K562 (cell line): ENCODE measurements at regions not wholly inside any gene's neighbourhood (a gene's known extent, or its start where the extent isn't known, plus 50 kb on each side); places are given as distances from the start of the nearest gene placed in this dataset.

Source experiments
- ATAC-seq: fragments of 200-7000 bp; cut with Tn5 transposase; 3 replicates; pipeline ENCODE4 v1.9.1; 2020; ENCODE audit warnings: moderate library complexity
- BruUV-seq: library from RNA; stranded (reverse); fragments of 400-500 nt; replicated peaks from 2 replicates; lab custom pipeline; 2021; lab: Mats Ljungman, UMichigan
- CTCF ChIA-PET: fragments of 300-600 bp; formaldehyde crosslinking; extraction: SDS; loops from one replicate; lab custom pipeline; 2021; ENCODE audit warnings: low intra/inter-chr PET ratio; lab: Yijun Ruan, JAX
- POLR2A ChIA-PET: fragments of 300-600, 350-650 bp; sonication (Branson Sonifier 250); formaldehyde crosslinking; extraction: SDS; loops from one replicate; lab custom pipeline; 2021; ENCODE audit warnings: antibody characterized with exemption, inconsistent platforms; lab: Yijun Ruan, JAX
- DNase-seq, 4 experiments: peaks; one replicate each; pipeline versions ENCODE4 v3.0.0 to v3.0.0-alpha.2; 2011 to 2018; ENCODE audit warnings: low spot score in 3 of 4, mixed read lengths in 3 of 4; ENCODE audit errors: extremely low read depth in 1 of 4
- FAIRE-seq: peaks from 2 replicates; lab custom pipeline; 2011; peaks lifted over from hg19 to GRCh38; lab: Jason Lieb, UNC
- H2AFZ ChIP-seq: 2 replicates; pipeline ENCODE4 v1.6.0; 2011; ENCODE audit warnings: low read depth, low read length, control low read depth, inconsistent platforms
- H3K27ac ChIP-seq: fragments of 200-600 bp; 3 replicates; pipeline ENCODE4 v1.8.0; 2011; ENCODE audit warnings: low read depth, mild to moderate bottlenecking, control low read depth, inconsistent platforms, low read length, moderate library complexity, mixed read lengths; ENCODE audit errors: extremely low read depth
- H3K27me3 ChIP-seq, 2 experiments: fragments of 300-600 bp in 1 of 2; 2 replicates in 1 of 2; 3 replicates in 1 of 2; pipeline versions ENCODE4 v1.6.0 to v1.8.0; 2011; ENCODE audit warnings: inconsistent platforms in 2 of 2, low read length in 2 of 2, mild to moderate bottlenecking in 1 of 2, mixed read lengths in 1 of 2, moderate library complexity in 1 of 2; ENCODE audit not compliant: control insufficient read depth in 2 of 2, insufficient read depth in 2 of 2
- H3K36me3 ChIP-seq: fragments of 300-600 bp; 3 replicates; pipeline ENCODE4 v1.8.0; 2011; ENCODE audit warnings: mild to moderate bottlenecking, low read length, inconsistent platforms; ENCODE audit not compliant: control insufficient read depth, insufficient read depth
- H3K4me1 ChIP-seq, 2 experiments: fragments of 200-600 bp in 1 of 2; replicated peaks in 1 of 2; 2 replicates in 1 of 2; 3 replicates in 1 of 2; pipeline versions ENCODE4 v1.5.1 to v1.8.0; 2011; ENCODE audit warnings: inconsistent platforms in 2 of 2, low read length in 2 of 2, mild to moderate bottlenecking in 1 of 2, mixed read lengths in 1 of 2, moderate library complexity in 1 of 2; ENCODE audit not compliant: control insufficient read depth in 2 of 2, insufficient read depth in 2 of 2
- H3K4me2 ChIP-seq: 2 replicates; pipeline ENCODE4 v1.6.1; 2011; ENCODE audit warnings: low read length, control low read depth, inconsistent platforms, mixed read lengths; ENCODE audit not compliant: insufficient read depth
- H3K4me3 ChIP-seq: fragments of 200-600 bp; sonication (generic), shearing (Covaris generic); 2 replicates; pipeline ENCODE4 v1.5.1; 2016; ENCODE audit warnings: control low read depth, inconsistent platforms
- H3K79me2 ChIP-seq: fragments of 200-600 bp; 3 replicates; pipeline ENCODE4 v1.8.0; 2011; ENCODE audit warnings: low read length, inconsistent platforms; ENCODE audit not compliant: control insufficient read depth, insufficient read depth
- H3K9ac ChIP-seq, 2 experiments: 2 replicates each; pipeline versions ENCODE4 v1.6.0 to v1.6.1; 2011; ENCODE audit warnings: low read depth in 2 of 2, low read length in 2 of 2, control low read depth in 1 of 2, inconsistent platforms in 1 of 2, mild to moderate bottlenecking in 1 of 2, mixed read lengths in 1 of 2; ENCODE audit not compliant: insufficient read depth in 1 of 2
- H3K9me1 ChIP-seq: one replicate; pipeline ENCODE4 v1.6.0; 2011; ENCODE audit warnings: inconsistent platforms, mild to moderate bottlenecking, low read length, moderate library complexity; ENCODE audit not compliant: control insufficient read depth, insufficient read depth
- H3K9me3 ChIP-seq: replicated peaks from 2 replicates; pipeline ENCODE4 v1.5.1; 2011; ENCODE audit warnings: low read depth, low read length, inconsistent platforms; ENCODE audit not compliant: control insufficient read depth, insufficient read depth
- H4K20me1 ChIP-seq: replicated peaks from 2 replicates; pipeline ENCODE4 v1.6.1; 2011; ENCODE audit warnings: low read length, inconsistent platforms, mixed read lengths; ENCODE audit not compliant: control insufficient read depth, insufficient read depth
- BRD9 ChIP-seq: fragments of 450-650 bp; IDR thresholded peaks from 2 replicates; pipeline ENCODE4 v1.6.1; 2018; ENCODE audit warnings: low read depth; ENCODE audit not compliant: partially characterized antibody
- FOXK2 ChIP-seq, 2 experiments: fragments of 450-650 bp; IDR thresholded peaks in 1 of 2; conservative IDR thresholded peaks in 1 of 2; 2 replicates each; pipeline ENCODE4 v1.6.1; 2016; ENCODE audit warnings: low read depth in 2 of 2, mild to moderate bottlenecking in 1 of 2
- HDGF ChIP-seq: fragments of 450-650 bp; IDR thresholded peaks from 2 replicates; pipeline ENCODE4 v1.6.1; 2016
- HNRNPUL1 ChIP-seq: fragments of 200-400 bp; formaldehyde crosslinking; IDR thresholded peaks from 2 replicates; pipeline ENCODE4 v1.6.1; 2017; ENCODE audit warnings: low read length
- KLF1 ChIP-seq: fragments of 450-650 bp; IDR thresholded peaks from 2 replicates; pipeline ENCODE4 v1.6.1; 2016; ENCODE audit warnings: missing genetic modification characterization, missing compliant biosample characterization
- MIER1 ChIP-seq: fragments of 450-650 bp; IDR thresholded peaks from 2 replicates; pipeline ENCODE4 v1.6.1; 2016; ENCODE audit warnings: antibody characterized with exemption, mild to moderate bottlenecking, low read depth
- NFATC3 ChIP-seq: fragments of 450-650 bp; IDR thresholded peaks from 2 replicates; pipeline ENCODE4 v1.6.1; 2017; ENCODE audit warnings: mild to moderate bottlenecking
- OTX1 ChIP-seq: fragments of 450-650 bp; formaldehyde crosslinking; IDR thresholded peaks from 2 replicates; pipeline ENCODE4 v1.4.0; 2022; ENCODE audit warnings: mild to moderate bottlenecking
- PHTF2 ChIP-seq: fragments of 250-450 bp; sonication (Bioruptor Pico); IDR thresholded peaks from 2 replicates; pipeline ENCODE4 v1.5.0; 2021; ENCODE audit warnings: mild to moderate bottlenecking
- PTRF ChIP-seq: fragments of 450-650 bp; IDR thresholded peaks from 2 replicates; pipeline ENCODE4 v1.6.1; 2016; ENCODE audit warnings: mild to moderate bottlenecking, missing genetic modification characterization, missing compliant biosample characterization
- RCOR1 ChIP-seq, 2 experiments: IDR thresholded peaks; 2 replicates each; pipeline ENCODE4 v1.6.1; 2012; ENCODE audit warnings: low read depth in 2 of 2, low read length in 2 of 2, borderline replicate concordance in 1 of 2, improper control_type of control experiment in 1 of 2
- SREBF2 ChIP-seq: sonication (generic); formaldehyde crosslinking; IDR thresholded peaks from 2 replicates; pipeline ENCODE4 v1.4.0; 2020; ENCODE audit warnings: mild to moderate bottlenecking, missing genetic modification reagents
- TCF7 ChIP-seq: sonication (generic); IDR thresholded peaks from 2 replicates; pipeline ENCODE4 v1.6.1; 2016; ENCODE audit warnings: antibody characterized with exemption, borderline replicate concordance
- YY1 ChIP-seq, 3 experiments: IDR thresholded peaks; 2 replicates each; pipeline ENCODE4 v1.6.1; 2011; ENCODE audit warnings: low read length in 2 of 3, mild to moderate bottlenecking in 2 of 3, moderate library complexity in 2 of 3, borderline replicate concordance in 1 of 3, control low read depth in 1 of 3, low read depth in 1 of 3; ENCODE audit not compliant: insufficient read depth in 3 of 3, insufficient replicate concordance in 2 of 3, control insufficient read depth in 1 of 3, insufficient read length in 1 of 3; ENCODE audit errors: extremely low read depth in 1 of 3
- ZNF76 ChIP-seq: fragments of 250-450 bp; sonication (Bioruptor Pico); IDR thresholded peaks from 2 replicates; pipeline ENCODE4 v1.4.0; 2020; ENCODE audit warnings: mild to moderate bottlenecking, moderate library complexity, borderline replicate concordance
- WGBS: fragments of 100-300 bp; shearing (Covaris generic); methylation state at CpG from one replicate; pipeline ENCODE4 v1.1.6; 2016; ENCODE audit warnings: low coverage, mixed read lengths; ENCODE audit not compliant: insufficient coverage; ENCODE audit errors: missing lambda C conversion rate; 5-methylcytosine and 5-hydroxymethylcytosine counted together
- in situ Hi-C: fragments of 300-500 bp; cut with MboI; formaldehyde crosslinking; loops from 4 replicates; pipeline ENCODE4 v1.15.0; 2018; ENCODE audit warnings: inconsistent platforms, mixed read lengths
- intact Hi-C: fragments of 100-400 bp; cut with micrococcal nuclease; formaldehyde crosslinking; loops from 2 replicates; pipeline ENCODE4 v1.14.2; 2022
- TF ChIP-seq, protein P1 (sequence below): fragments of 450-650 bp; conservative IDR thresholded peaks from 2 replicates; pipeline ENCODE4 v1.6.1; 2016; ENCODE audit warnings: missing genetic modification characterization, low read depth, mild to moderate bottlenecking, control low read depth, missing compliant biosample characterization
- TF ChIP-seq, protein P2 (sequence below), 3 experiments: fragments of 200-800 bp in 1 of 3; sonication (Bioruptor generic) in 1 of 3; sonication (generic) in 1 of 3; formaldehyde crosslinking in 1 of 3; IDR thresholded peaks; 2 replicates each; pipeline versions ENCODE4 v1.6.1 to v1.8.0; 2016 to 2022; ENCODE audit warnings: mild to moderate bottlenecking in 2 of 3, missing compliant biosample characterization in 2 of 3, missing genetic modification characterization in 2 of 3, missing genetic modification reagents in 1 of 3
- TF ChIP-seq, protein P3 (sequence below): fragments of 450-650 bp; IDR thresholded peaks from 2 replicates; pipeline ENCODE4 v1.6.1; 2017; ENCODE audit warnings: mild to moderate bottlenecking, moderate library complexity

DNA sequence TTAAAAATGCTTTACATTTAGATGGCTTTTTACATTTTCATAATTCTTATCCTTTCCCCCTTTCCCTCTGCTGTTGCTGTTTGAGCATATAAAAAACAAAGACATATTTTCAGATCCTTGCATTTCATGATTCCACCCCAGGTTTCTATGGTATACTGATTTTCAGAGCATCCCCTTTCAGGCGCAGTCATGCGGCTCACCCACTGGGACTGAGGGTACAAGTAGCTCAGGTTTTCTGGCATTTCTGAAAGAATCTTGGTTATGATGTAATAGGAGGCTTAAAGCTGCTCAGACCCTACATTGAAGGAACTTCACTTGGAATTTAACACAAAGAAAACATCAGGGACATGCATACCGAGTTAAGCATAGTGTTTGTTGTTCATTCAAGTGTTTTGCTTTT is 310.8 kb downstream of the ETAA1 start:
- Histone ChIP-seq H3K79me2 (no peaks in the 10 kb centered on the region), H3K4me2 (no peak overlapping the region), H2AFZ (no peak overlapping the region), H3K9me1 (no peaks in the 10 kb centered on the region), H3K4me1 (no peaks in the 10 kb centered on the region), H3K27me3 (no peaks in the 10 kb centered on the region; a peak in 1 of 5 replicates), H3K9ac (no peak overlapping the region), H4K20me1 (no peaks in the 10 kb centered on the region), H3K27ac (no peak overlapping the region), H3K36me3 (no peaks in the 10 kb centered on the region), H3K9me3 (no peaks in the 10 kb centered on the region), H3K4me3 (no peak overlapping the region)
- BruUV-seq = no TSS peak
- in situ Hi-C loops = no loop called here
- FAIRE-seq = no peak
- ChIA-PET POLR2A (no interaction called here), CTCF (no interaction called here)
- ATAC-seq = no peak
- intact Hi-C loops = no loop called here
- TF ChIP-seq NFATC3 (no peak), BRD9 (no peak), FOXK2 (conservative IDR thresholded peaks at IDR 0.05 in 1 of 2, IDR thresholded peaks at IDR 0.05 in 1 of 2; ENCODE audit: low read depth in 2 of 2) (no peak), ZNF76 (CRISPR knock-in tag) (no peak), OTX1 (CRISPR knock-in tag) (no peak), TCF7 (no peak), MIER1 (no peak), SREBF2 (CRISPR knock-in tag) (no peak), KLF1 (tag) (no peak), HDGF (no peak), HNRNPUL1 (no peak), PTRF (tag) (no peak), RCOR1 (IDR thresholded peaks at IDR 0.05; ENCODE audit: borderline replicate concordance in 1 of 2, low read depth in 2 of 2, low read length in 2 of 2) (no peak), YY1 (IDR thresholded peaks at IDR 0.05; ENCODE audit: borderline replicate concordance in 1 of 3, control insufficient read depth in 1 of 3, extremely low read depth in 1 of 3, insufficient read depth in 3 of 3, insufficient read length in 1 of 3, insufficient replicate concordance in 2 of 3, low read depth in 1 of 3, low read length in 2 of 3) (no peak), PHTF2 (CRISPR knock-in tag) (no peak)
- TF ChIP-seq, protein P1, sequence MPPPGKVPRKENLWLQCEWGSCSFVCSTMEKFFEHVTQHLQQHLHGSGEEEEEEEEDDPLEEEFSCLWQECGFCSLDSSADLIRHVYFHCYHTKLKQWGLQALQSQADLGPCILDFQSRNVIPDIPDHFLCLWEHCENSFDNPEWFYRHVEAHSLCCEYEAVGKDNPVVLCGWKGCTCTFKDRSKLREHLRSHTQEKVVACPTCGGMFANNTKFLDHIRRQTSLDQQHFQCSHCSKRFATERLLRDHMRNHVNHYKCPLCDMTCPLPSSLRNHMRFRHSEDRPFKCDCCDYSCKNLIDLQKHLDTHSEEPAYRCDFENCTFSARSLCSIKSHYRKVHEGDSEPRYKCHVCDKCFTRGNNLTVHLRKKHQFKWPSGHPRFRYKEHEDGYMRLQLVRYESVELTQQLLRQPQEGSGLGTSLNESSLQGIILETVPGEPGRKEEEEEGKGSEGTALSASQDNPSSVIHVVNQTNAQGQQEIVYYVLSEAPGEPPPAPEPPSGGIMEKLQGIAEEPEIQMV (tag) = no peak
- TF ChIP-seq, protein P2, sequence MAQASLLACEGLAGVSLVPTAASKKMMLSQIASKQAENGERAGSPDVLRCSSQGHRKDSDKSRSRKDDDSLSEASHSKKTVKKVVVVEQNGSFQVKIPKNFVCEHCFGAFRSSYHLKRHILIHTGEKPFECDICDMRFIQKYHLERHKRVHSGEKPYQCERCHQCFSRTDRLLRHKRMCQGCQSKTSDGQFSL (CRISPR knock-in tag; IDR thresholded peaks at IDR 0.05) = no peak
- TF ChIP-seq, protein P2 (tag; IDR thresholded peaks at IDR 0.05) = no peak
- TF ChIP-seq, protein P3, sequence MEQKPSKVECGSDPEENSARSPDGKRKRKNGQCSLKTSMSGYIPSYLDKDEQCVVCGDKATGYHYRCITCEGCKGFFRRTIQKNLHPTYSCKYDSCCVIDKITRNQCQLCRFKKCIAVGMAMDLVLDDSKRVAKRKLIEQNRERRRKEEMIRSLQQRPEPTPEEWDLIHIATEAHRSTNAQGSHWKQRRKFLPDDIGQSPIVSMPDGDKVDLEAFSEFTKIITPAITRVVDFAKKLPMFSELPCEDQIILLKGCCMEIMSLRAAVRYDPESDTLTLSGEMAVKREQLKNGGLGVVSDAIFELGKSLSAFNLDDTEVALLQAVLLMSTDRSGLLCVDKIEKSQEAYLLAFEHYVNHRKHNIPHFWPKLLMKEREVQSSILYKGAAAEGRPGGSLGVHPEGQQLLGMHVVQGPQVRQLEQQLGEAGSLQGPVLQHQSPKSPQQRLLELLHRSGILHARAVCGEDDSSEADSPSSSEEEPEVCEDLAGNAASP = no peak
- no peak for DNase-seq
- WGBS = 3% methylated on average over 3 of the region's 3 CpGs
